GM12872 (cell line): ENCODE measurements at regions not wholly inside any gene's neighbourhood (a gene's known extent, or its start where the extent isn't known, plus 50 kb on each side); places are given as distances from the start of the nearest gene placed in this dataset.

Experiments
- TF ChIP-seq, protein P1 (sequence below): IDR thresholded peaks from 3 replicates; pipeline ENCODE4 v1.5.1; 2011; ENCODE audit warnings: low read depth, mild to moderate bottlenecking, low read length, moderate library complexity; ENCODE audit not compliant: insufficient read depth

DNA sequence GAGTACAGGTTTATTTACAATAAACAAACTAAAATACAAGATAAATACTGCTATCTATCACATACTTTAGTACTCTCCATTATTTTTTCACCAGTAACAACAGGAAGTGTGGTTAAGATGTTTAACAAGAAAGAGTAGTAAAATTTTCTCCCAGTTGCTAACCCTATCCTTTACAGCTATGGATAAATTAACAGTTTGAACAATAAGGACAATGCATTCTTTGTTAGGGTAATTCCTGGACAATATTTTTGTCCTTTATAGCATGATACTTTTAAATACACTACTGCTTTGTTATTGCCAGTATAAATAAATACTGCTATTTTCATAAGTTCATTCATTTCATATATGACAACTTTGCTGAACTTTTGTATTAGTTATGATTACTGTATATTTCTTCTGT, 630.2 kb upstream of the ATXN8OS start:
- TF ChIP-seq, protein P1, sequence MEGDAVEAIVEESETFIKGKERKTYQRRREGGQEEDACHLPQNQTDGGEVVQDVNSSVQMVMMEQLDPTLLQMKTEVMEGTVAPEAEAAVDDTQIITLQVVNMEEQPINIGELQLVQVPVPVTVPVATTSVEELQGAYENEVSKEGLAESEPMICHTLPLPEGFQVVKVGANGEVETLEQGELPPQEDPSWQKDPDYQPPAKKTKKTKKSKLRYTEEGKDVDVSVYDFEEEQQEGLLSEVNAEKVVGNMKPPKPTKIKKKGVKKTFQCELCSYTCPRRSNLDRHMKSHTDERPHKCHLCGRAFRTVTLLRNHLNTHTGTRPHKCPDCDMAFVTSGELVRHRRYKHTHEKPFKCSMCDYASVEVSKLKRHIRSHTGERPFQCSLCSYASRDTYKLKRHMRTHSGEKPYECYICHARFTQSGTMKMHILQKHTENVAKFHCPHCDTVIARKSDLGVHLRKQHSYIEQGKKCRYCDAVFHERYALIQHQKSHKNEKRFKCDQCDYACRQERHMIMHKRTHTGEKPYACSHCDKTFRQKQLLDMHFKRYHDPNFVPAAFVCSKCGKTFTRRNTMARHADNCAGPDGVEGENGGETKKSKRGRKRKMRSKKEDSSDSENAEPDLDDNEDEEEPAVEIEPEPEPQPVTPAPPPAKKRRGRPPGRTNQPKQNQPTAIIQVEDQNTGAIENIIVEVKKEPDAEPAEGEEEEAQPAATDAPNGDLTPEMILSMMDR, result no peak

DNA sequence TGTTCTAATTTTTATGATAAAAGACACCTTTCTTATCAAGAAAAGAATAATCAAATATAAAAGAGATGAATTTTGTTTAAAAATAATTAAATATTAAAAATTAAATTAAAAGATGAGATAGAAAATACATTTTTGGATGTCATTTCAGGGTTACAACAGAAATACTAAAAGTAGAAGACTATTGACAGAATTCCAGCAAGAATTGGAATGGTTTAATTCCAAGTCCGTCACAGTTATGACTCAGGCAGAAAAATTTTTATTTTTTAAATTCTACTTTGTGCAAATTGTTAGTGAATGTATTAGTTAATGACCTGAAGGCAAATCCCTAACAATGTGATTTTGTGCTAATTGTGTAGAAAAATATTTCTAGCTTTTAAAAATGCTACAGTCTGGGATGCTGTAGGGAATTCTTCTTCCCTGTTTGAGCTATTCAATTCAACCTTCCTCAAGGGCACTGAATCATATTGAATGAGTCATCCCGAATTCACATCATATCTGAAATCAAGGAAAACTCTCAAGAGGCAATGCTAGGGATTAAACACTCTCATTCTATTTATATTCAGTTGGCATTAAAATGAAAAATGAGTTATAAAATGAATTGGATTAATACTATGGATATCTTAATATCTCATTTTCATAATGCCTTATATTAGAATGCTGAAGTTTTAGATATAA, 633.5 kb upstream of the ATXN8OS start:
- TF ChIP-seq, protein P1, result no peak

DNA sequence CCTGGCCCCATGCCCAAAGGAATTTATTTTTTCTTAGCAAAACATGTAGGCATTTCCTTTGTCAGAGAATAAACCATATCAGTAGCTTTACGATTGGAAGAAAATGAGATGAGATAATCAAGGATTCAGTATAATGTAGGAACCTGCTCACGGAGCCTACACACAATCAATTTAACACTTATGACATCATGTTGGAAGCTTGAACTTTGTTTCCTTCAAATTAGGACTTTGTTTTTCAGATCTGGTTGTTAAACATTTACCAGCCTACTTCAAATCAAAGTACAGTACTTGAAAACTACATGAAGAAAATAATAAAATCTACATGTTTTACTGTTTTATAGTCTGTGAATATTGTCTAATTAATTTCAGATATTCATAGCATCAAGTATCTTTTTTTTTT, 639.0 kb upstream of the ATXN8OS start:
- TF ChIP-seq, protein P1, result no peak

DNA sequence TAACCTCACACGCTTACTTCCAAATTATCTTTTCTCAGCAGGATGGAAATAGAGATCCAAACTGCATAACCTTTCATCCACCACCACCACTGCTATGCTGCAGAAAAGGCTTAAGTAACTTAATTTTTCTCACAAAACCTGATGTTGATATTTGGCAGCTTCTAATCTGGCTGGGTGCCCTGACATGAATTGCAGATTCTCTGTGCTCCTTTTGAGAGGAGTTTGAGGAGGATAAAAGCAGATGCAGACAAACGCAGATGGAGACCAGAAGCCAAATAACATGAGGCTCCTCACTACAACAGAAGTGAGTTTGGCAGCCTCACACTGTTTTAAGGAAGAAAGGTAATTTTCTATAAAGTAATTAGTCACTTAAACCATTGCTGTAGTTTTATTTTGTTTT, 646.2 kb upstream of the ATXN8OS start:
- TF ChIP-seq, protein P1, result no peak

DNA sequence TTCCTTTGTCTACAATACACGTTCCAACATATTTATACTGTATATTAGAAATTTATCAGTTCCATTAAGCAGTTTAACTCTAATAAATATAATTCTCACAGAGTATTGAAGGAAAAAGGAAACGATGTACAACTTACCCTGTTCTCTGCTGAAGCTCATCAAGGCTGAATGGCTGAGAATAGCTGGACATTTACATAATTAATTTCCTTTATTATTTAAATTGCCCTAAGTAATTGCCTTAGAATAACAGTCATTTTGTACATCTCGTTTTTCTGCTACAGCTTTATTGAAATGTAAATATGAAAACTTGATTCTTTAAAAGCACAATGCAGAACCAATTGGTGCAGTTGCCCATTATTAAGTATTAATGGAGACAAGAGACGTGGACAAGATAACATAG, 648.3 kb upstream of the ATXN8OS start:
- TF ChIP-seq, protein P1, result no peak

DNA sequence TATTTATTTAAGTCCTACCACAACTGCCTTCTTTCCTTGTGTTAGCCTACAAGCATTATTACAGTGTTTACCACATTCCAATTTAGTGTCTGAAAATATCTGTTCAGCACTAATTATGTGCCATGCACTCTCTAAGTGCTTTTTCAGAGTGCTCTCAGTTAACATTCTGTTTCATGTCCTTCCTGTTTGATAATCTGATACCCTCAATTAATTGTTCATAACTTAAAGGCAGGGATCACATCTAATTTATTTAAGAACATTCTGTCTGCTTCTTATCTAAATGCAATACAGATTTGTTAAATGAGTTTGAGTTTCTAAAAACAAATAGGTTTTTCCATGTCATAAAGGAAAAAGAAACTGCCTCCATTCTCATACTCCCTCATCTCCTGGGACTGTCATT, 649.6 kb upstream of the ATXN8OS start:
- TF ChIP-seq, protein P1, result no peak

DNA sequence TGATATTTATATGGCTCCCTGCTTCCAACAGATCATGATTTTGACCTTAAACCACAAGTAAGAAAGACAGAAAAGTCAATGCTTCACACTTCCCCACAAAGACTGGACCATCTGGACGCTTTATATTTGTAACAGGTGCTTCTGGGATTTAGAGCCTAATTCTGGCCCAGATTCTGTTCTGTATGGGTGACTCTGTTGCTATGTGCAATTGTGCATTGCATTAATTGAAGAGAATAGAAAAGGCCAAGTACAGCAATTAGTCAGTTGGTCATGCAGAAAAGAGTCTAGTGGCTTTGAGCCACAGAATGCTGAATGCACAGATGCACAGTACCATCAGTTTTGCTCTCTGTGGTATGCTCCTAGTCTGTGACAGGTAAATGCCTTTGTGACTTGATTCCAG, 657.4 kb upstream of the ATXN8OS start:
- TF ChIP-seq, protein P1, result no peak
